Loucy (cell line): ENCODE measurements at regions not wholly inside any gene's neighbourhood (a gene's known extent, or its start where the extent isn't known, plus 50 kb on each side); places are given as distances from the start of the nearest gene placed in this dataset.

Source experiments
- H2AFZ ChIP-seq: fragments of 200-600 bp; sonication (generic); 2 replicates; pipeline ENCODE4 v1.6.0; 2016; ENCODE audit warnings: antibody characterized with exemption, mild to moderate bottlenecking, low read length, moderate library complexity
- H3F3A ChIP-seq: fragments of 200-600 bp; 2 replicates; pipeline ENCODE4 v1.6.0; 2016; ENCODE audit warnings: antibody characterized with exemption, low read depth, mild to moderate bottlenecking
- H3K27me3 ChIP-seq: fragments of 200-600 bp; sonication (generic); 2 replicates; pipeline ENCODE4 v1.6.1; 2014; ENCODE audit warnings: low read length, mild to moderate bottlenecking; ENCODE audit not compliant: insufficient read depth, poor library complexity, severe bottlenecking
- H3K36me3 ChIP-seq: fragments of 200-600 bp; sonication (generic); 2 replicates; pipeline ENCODE4 v1.6.1; 2016; ENCODE audit warnings: low read length; ENCODE audit not compliant: insufficient read depth
- H3K4me1 ChIP-seq: fragments of 200-600 bp; sonication (generic); 2 replicates; pipeline ENCODE4 v1.5.1; 2014; ENCODE audit warnings: low read length, mild to moderate bottlenecking; ENCODE audit not compliant: insufficient read depth, poor library complexity, severe bottlenecking
- H3K4me2 ChIP-seq: fragments of 200-600 bp; sonication (generic); 2 replicates; pipeline ENCODE4 v1.6.0; 2014; ENCODE audit warnings: antibody characterized with exemption, low read length, low read depth, mild to moderate bottlenecking; ENCODE audit not compliant: poor library complexity, severe bottlenecking
- H3K4me3 ChIP-seq: fragments of 200-600 bp; sonication (generic); 2 replicates; pipeline ENCODE4 v1.5.1; 2014; ENCODE audit warnings: low read length, mild to moderate bottlenecking, mixed read lengths; ENCODE audit not compliant: poor library complexity, severe bottlenecking
- H3K79me2 ChIP-seq: fragments of 200-600 bp; sonication (generic); 2 replicates; pipeline ENCODE4 v1.6.1; 2014; ENCODE audit warnings: low read length; ENCODE audit not compliant: insufficient read depth
- H3K9ac ChIP-seq: fragments of 200-600 bp; sonication (generic); 2 replicates; pipeline ENCODE4 v1.6.0; 2014; ENCODE audit warnings: mild to moderate bottlenecking, low read depth, low read length, moderate library complexity; ENCODE audit not compliant: poor library complexity, severe bottlenecking
- H3K9me2 ChIP-seq: fragments of 200-600 bp; sonication (generic); replicated peaks from 2 replicates; pipeline ENCODE4 v1.6.1; 2016; ENCODE audit warnings: low read depth, low read length, mixed read lengths
- H3K9me3 ChIP-seq: fragments of 200-600 bp; sonication (generic); 2 replicates; pipeline ENCODE4 v1.6.1; 2014; ENCODE audit warnings: mild to moderate bottlenecking, antibody characterized with exemption, low read length, low read depth; ENCODE audit not compliant: insufficient read depth
- H4K20me1 ChIP-seq: fragments of 200-600 bp; sonication (generic); 2 replicates; pipeline ENCODE4 v1.6.0; 2014; ENCODE audit warnings: antibody characterized with exemption, low read length, mild to moderate bottlenecking; ENCODE audit not compliant: insufficient read depth, poor library complexity, severe bottlenecking
- EZH2phosphoT487 ChIP-seq: fragments of 200-600 bp; IDR thresholded peaks from 2 replicates; pipeline ENCODE4 v1.6.1; 2018; ENCODE audit warnings: antibody characterized with exemption, mild to moderate bottlenecking, moderate library complexity, borderline replicate concordance
- TF ChIP-seq, protein P1 (sequence below): fragments of 200-600 bp; sonication (generic); conservative IDR thresholded peaks from 2 replicates; pipeline ENCODE4 v1.5.1; 2014; ENCODE audit warnings: mild to moderate bottlenecking, antibody characterized with exemption, low read length

DNA sequence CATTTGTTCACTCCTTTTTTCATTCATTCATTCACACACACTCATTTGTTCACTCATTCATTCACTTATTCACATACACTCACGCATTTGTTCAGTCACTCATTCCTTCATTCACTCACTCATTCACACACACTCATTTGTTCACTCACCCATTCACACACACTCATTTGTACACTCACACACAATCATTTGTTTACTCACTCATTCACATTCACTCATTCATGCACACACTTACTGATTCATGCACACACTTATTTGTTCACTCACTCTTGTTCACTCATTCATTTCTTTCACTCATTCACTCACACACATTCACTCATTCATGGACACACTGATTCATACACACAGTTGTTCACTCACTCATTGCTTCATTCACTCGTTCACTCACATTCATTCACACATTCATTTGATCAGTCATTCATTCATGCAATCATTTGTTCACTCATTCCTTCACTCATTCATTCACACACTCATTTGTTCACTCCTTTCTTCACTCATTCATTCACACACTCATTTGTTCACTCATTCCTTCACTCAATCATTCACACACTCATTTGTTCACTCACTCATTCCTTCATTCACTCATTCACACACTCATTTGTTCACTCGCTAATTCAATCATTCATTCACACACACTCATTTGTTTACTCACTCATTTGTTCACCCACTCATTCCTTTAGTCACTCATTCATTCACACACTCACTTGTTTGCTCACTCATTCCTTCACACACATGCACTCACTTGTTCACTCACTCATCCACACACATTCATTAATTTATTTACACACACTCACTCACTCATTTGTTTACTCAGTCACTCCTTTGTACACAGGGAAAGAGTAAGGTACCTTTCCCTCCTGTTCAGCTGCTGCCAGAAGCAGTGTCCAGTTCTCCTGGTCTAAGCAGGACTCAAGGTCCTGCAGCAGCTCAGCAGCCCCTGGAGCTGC is 50.7 kb upstream of the BHLHE23 start:
- H3K4me1 ChIP-seq = no peaks in the 10 kb centered on the region
- no peaks in the 10 kb centered on the region for H3K9me2 ChIP-seq
- TF ChIP-seq EZH2phosphoT487 = no peak
- TF ChIP-seq, protein P1, sequence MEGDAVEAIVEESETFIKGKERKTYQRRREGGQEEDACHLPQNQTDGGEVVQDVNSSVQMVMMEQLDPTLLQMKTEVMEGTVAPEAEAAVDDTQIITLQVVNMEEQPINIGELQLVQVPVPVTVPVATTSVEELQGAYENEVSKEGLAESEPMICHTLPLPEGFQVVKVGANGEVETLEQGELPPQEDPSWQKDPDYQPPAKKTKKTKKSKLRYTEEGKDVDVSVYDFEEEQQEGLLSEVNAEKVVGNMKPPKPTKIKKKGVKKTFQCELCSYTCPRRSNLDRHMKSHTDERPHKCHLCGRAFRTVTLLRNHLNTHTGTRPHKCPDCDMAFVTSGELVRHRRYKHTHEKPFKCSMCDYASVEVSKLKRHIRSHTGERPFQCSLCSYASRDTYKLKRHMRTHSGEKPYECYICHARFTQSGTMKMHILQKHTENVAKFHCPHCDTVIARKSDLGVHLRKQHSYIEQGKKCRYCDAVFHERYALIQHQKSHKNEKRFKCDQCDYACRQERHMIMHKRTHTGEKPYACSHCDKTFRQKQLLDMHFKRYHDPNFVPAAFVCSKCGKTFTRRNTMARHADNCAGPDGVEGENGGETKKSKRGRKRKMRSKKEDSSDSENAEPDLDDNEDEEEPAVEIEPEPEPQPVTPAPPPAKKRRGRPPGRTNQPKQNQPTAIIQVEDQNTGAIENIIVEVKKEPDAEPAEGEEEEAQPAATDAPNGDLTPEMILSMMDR = no peak
- H2AFZ ChIP-seq = no peak overlapping the region
- no peaks in the 10 kb centered on the region for H3K36me3 ChIP-seq
- no peaks in the 10 kb centered on the region for H3K27me3 ChIP-seq
- no peak overlapping the region for H3K4me3 ChIP-seq
- H3K9me3 ChIP-seq = no peaks in the 10 kb centered on the region; the same call in 1 of the 2 replicates
- H4K20me1 ChIP-seq = no peaks in the 10 kb centered on the region
- H3K9ac ChIP-seq = no peak overlapping the region
- no peaks in the 10 kb centered on the region for H3K79me2 ChIP-seq
- H3F3A ChIP-seq = no peaks in the 10 kb centered on the region
- no peak overlapping the region for H3K4me2 ChIP-seq

DNA sequence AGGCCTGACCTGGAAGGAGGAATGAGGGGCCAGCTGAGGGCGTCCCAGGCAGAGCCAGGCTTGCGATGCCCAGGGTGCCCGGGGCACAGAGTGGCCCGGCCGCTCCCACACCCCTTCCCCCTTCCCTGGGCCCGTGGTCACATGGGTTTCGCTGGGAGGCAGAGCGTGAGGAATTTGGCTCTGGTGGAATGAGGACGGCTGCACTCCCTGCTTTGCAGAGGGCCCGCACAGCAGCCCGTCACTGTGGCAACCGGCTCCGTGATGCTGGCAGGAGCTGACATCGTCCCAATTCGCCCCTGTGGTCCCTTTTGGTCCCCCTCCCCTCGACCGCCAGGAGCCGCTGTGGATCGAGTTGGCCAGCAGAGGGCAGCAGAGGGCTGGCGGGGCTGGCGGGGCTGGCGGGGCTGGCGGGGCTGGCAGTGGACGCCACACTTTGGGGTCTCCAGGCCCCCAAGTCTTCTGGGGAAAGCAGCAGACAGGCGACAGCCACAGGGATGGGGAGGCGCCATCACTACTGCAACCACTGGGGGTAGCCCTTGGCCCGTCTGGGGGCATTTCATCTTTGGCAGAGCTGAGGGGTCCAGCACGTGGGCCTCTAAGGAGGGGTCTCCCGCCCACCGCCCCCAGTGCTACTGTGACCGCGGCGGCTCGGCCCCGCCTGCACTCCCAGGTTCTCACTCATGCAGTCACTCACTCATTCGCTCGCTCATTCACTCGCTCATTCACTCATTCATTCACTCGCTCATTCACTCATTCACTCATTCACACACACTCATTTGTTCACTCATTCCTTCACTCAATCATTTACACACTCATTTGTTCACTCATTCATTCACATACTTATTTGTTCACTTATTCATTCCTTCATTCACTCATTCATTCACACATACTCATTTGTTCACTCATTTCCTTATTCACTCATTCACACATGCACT is 49.7 kb upstream of the BHLHE23 start:
- TF ChIP-seq, protein P1 = peak; percentile 74
- TF ChIP-seq EZH2phosphoT487 = no peak
- no peaks in the 10 kb centered on the region for H3K9me2 ChIP-seq
- no peak overlapping the region for H3K4me3 ChIP-seq
- H3F3A ChIP-seq = no peaks in the 10 kb centered on the region
- no peaks in the 10 kb centered on the region for H3K4me1 ChIP-seq
- no peaks in the 10 kb centered on the region for H3K9me3 ChIP-seq
- H3K9ac ChIP-seq = no peak overlapping the region
- H3K27me3 ChIP-seq = no peaks in the 10 kb centered on the region
- no peaks in the 10 kb centered on the region for H3K36me3 ChIP-seq
- H2AFZ ChIP-seq = no peak overlapping the region
- no peaks in the 10 kb centered on the region for H4K20me1 ChIP-seq
- no peaks in the 10 kb centered on the region for H3K79me2 ChIP-seq
- no peak overlapping the region for H3K4me2 ChIP-seq
